Stimulated activated memory B cell treated with anti-CD40 and anti-IgM and Interleukin-4, amounts not matched to agents 10 μg/mL and 1 μg/mL and 100 μg/mL, for 72 hours (primary cell): ENCODE measurements at regions not wholly inside any gene's neighbourhood (a gene's known extent, or its start where the extent isn't known, plus 50 kb on each side); places are given as distances from the start of the nearest gene placed in this dataset.
"Not testable (repeated sequence)": the region's sequence is repeated elsewhere in the genome, so short reads cannot be mapped to it uniquely, and the experiment has no call there.

Source experiments
- ATAC-seq: fragments of 150-1000 bp; cut with Tn5 transposase; 2 replicates; pipeline ENCODE4 v1.10.0; 2021
- H3K27ac Mint-ChIP-seq: one replicate; pipeline ENCODE4 v1.8.0; 2022; ENCODE audit warnings: mild to moderate bottlenecking, mixed read lengths
- H3K27me3 Mint-ChIP-seq: one replicate; pipeline ENCODE4 v1.8.0; 2022; ENCODE audit warnings: mixed read lengths
- H3K36me3 Mint-ChIP-seq: one replicate; pipeline ENCODE4 v1.8.0; 2022; ENCODE audit warnings: mixed read lengths
- H3K4me1 Mint-ChIP-seq: one replicate; pipeline ENCODE4 v1.8.0; 2022; ENCODE audit warnings: mixed read lengths
- H3K4me3 Mint-ChIP-seq: one replicate; pipeline ENCODE4 v1.8.0; 2022; ENCODE audit warnings: mild to moderate bottlenecking, moderate library complexity, mixed read lengths
- H3K9me3 Mint-ChIP-seq: one replicate; pipeline ENCODE4 v1.8.0; 2022; ENCODE audit warnings: mixed read lengths

- peaks cover 2% of the 10 kb centered on the region for H3K9me3 Mint-ChIP-seq
- no peaks in the 10 kb centered on the region for H3K4me1 Mint-ChIP-seq
- no peak for ATAC-seq
- no peak overlapping the region for H3K27ac Mint-ChIP-seq
- no peaks in the 10 kb centered on the region for H3K36me3 Mint-ChIP-seq
- H3K27me3 Mint-ChIP-seq = no peaks in the 10 kb centered on the region
- H3K4me3 Mint-ChIP-seq = no peak overlapping the region
Observed at GRCh38 chr1:96597218-96597617, 124.4 kb upstream of the PTBP2 start.

- Mint-ChIP-seq H3K4me1 (no peaks in the 10 kb centered on the region), H3K36me3 (no peaks in the 10 kb centered on the region), H3K27ac (no peak overlapping the region), H3K4me3 (no peak overlapping the region), H3K9me3 (no peaks in the 10 kb centered on the region), H3K27me3 (no peaks in the 10 kb centered on the region)
- no peak for ATAC-seq
Observed at GRCh38 chr1:96598416-96599168, 123.0 kb upstream of the PTBP2 start.

GRCh38 chr1:96604620-96605019 lies 117.0 kb upstream of the PTBP2 start:
- H3K4me3 Mint-ChIP-seq = not testable (repeated sequence)

GRCh38 chr1:96617375-96617774 lies 104.2 kb upstream of the PTBP2 start:
- ATAC-seq, H3K36me3 Mint-ChIP-seq, H3K9me3 Mint-ChIP-seq, H3K27me3 Mint-ChIP-seq, H3K4me1 Mint-ChIP-seq, H3K27ac Mint-ChIP-seq, H3K4me3 Mint-ChIP-seq: not testable (repeated sequence)

More at GRCh38 chr1:96604620-96605019, 117.0 kb upstream of the PTBP2 start:
- H3K36me3 Mint-ChIP-seq, H3K4me1 Mint-ChIP-seq, ATAC-seq, H3K27ac Mint-ChIP-seq, H3K9me3 Mint-ChIP-seq, H3K27me3 Mint-ChIP-seq: not testable (repeated sequence)

GRCh38 chr1:96632045-96632664 lies 89.4 kb upstream of the PTBP2 start:
- H3K36me3 Mint-ChIP-seq = no peaks in the 10 kb centered on the region
- H3K4me1 Mint-ChIP-seq = no peaks in the 10 kb centered on the region
- H3K9me3 Mint-ChIP-seq = no peaks in the 10 kb centered on the region
- ATAC-seq = no peak
- H3K27me3 Mint-ChIP-seq = no peaks in the 10 kb centered on the region
- no peak overlapping the region for H3K4me3 Mint-ChIP-seq
- no peak overlapping the region for H3K27ac Mint-ChIP-seq

GRCh38 chr1:96633695-96634094 lies 87.9 kb upstream of the PTBP2 start:
- no peaks in the 10 kb centered on the region for H3K27me3 Mint-ChIP-seq
- H3K36me3 Mint-ChIP-seq = no peaks in the 10 kb centered on the region
- H3K4me3 Mint-ChIP-seq = no peak overlapping the region
- H3K4me1 Mint-ChIP-seq = no peaks in the 10 kb centered on the region
- H3K27ac Mint-ChIP-seq = no peak overlapping the region
- H3K9me3 Mint-ChIP-seq = no peaks in the 10 kb centered on the region
- ATAC-seq = no peak

GRCh38 chr1:96634883-96635282 lies 86.7 kb upstream of the PTBP2 start:
- ATAC-seq = no peak
- Mint-ChIP-seq H3K27me3 (no peaks in the 10 kb centered on the region), H3K9me3 (no peaks in the 10 kb centered on the region), H3K4me1 (no peaks in the 10 kb centered on the region), H3K4me3 (no peak overlapping the region), H3K27ac (no peak overlapping the region), H3K36me3 (no peaks in the 10 kb centered on the region)

- no peaks in the 10 kb centered on the region for H3K36me3 Mint-ChIP-seq
- H3K27ac Mint-ChIP-seq = no peak overlapping the region
- H3K4me3 Mint-ChIP-seq = no peak overlapping the region
- H3K27me3 Mint-ChIP-seq = peaks cover 9% of the 10 kb centered on the region
- H3K9me3 Mint-ChIP-seq = no peaks in the 10 kb centered on the region
- H3K4me1 Mint-ChIP-seq = no peaks in the 10 kb centered on the region
- no peak for ATAC-seq
Observed at GRCh38 chr1:96641282-96641681, 80.3 kb upstream of the PTBP2 start.

- no peaks in the 10 kb centered on the region for H3K36me3 Mint-ChIP-seq
- no peak for ATAC-seq
- peaks cover 9% of the 10 kb centered on the region for H3K27me3 Mint-ChIP-seq
- H3K4me1 Mint-ChIP-seq = no peaks in the 10 kb centered on the region
- H3K9me3 Mint-ChIP-seq = no peaks in the 10 kb centered on the region
- no peak overlapping the region for H3K27ac Mint-ChIP-seq
- H3K4me3 Mint-ChIP-seq = no peak overlapping the region
Observed at GRCh38 chr1:96643519-96643918, 78.1 kb upstream of the PTBP2 start.

- Mint-ChIP-seq H3K9me3 (no peaks in the 10 kb centered on the region), H3K36me3 (no peaks in the 10 kb centered on the region), H3K27me3 (peaks cover 7% of the 10 kb centered on the region), H3K4me1 (no peaks in the 10 kb centered on the region), H3K27ac (no peak overlapping the region), H3K4me3 (no peak overlapping the region)
- ATAC-seq = no peak
Observed at GRCh38 chr1:96649301-96649700, 72.3 kb upstream of the PTBP2 start.

GRCh38 chr1:96651517-96651916 lies 70.1 kb upstream of the PTBP2 start:
- H3K4me3 Mint-ChIP-seq = no peak overlapping the region
- no peaks in the 10 kb centered on the region for H3K27me3 Mint-ChIP-seq
- H3K27ac Mint-ChIP-seq = no peak overlapping the region
- no peaks in the 10 kb centered on the region for H3K4me1 Mint-ChIP-seq
- no peaks in the 10 kb centered on the region for H3K36me3 Mint-ChIP-seq
- ATAC-seq = no peak
- H3K9me3 Mint-ChIP-seq = peaks cover 4% of the 10 kb centered on the region

GRCh38 chr1:96660051-96660450 lies 61.5 kb upstream of the PTBP2 start:
- H3K4me3 Mint-ChIP-seq = no peak overlapping the region
- H3K4me1 Mint-ChIP-seq = no peaks in the 10 kb centered on the region
- H3K27ac Mint-ChIP-seq = no peak overlapping the region
- H3K9me3 Mint-ChIP-seq = peaks cover 15% of the 10 kb centered on the region
- no peak for ATAC-seq
- H3K27me3 Mint-ChIP-seq = no peaks in the 10 kb centered on the region
- no peaks in the 10 kb centered on the region for H3K36me3 Mint-ChIP-seq

GRCh38 chr1:96660503-96660902 lies 61.1 kb upstream of the PTBP2 start:
- no peak overlapping the region for H3K27ac Mint-ChIP-seq
- no peaks in the 10 kb centered on the region for H3K4me1 Mint-ChIP-seq
- peaks cover 11% of the 10 kb centered on the region for H3K9me3 Mint-ChIP-seq
- no peaks in the 10 kb centered on the region for H3K36me3 Mint-ChIP-seq
- no peak overlapping the region for H3K4me3 Mint-ChIP-seq
- no peaks in the 10 kb centered on the region for H3K27me3 Mint-ChIP-seq
- no peak for ATAC-seq
